ENCODE measurements at regions not wholly inside any gene's neighbourhood (a gene's known extent, or its start where the extent isn't known, plus 50 kb on each side); places are given as distances from the start of the nearest gene placed in this dataset.

GRCh38 chr5:175281714-175282113, 162.3 kb downstream of the DRD1 start:
- DNase-seq: no peak
- peaks cover 55% of the 10 kb centered on the region for H3K27me3 ChIP-seq (ENCODE audit: insufficient read depth, low read depth, severe bottlenecking)

DNA sequence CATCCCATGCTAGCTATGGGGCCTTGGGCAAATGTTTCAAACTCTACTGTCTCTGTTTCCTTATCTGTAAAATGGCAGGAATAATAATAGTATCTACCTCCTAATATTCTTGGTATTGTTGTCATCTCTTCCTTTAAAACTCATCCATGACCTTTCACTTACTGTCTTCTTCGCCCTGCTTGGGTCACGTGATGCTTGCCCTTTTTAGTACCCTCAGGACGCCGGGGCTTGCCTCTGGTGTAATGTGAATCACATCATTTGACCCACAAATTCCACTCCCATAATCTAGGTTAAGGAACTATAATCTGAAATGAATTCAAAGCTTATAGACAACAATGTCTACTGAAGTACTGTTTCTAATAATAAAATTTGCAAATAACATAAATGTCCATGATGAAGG, 162.7 kb downstream of the DRD1 start:
- TF ChIP-seq, protein P1, sequence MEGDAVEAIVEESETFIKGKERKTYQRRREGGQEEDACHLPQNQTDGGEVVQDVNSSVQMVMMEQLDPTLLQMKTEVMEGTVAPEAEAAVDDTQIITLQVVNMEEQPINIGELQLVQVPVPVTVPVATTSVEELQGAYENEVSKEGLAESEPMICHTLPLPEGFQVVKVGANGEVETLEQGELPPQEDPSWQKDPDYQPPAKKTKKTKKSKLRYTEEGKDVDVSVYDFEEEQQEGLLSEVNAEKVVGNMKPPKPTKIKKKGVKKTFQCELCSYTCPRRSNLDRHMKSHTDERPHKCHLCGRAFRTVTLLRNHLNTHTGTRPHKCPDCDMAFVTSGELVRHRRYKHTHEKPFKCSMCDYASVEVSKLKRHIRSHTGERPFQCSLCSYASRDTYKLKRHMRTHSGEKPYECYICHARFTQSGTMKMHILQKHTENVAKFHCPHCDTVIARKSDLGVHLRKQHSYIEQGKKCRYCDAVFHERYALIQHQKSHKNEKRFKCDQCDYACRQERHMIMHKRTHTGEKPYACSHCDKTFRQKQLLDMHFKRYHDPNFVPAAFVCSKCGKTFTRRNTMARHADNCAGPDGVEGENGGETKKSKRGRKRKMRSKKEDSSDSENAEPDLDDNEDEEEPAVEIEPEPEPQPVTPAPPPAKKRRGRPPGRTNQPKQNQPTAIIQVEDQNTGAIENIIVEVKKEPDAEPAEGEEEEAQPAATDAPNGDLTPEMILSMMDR (IDR thresholded peaks at IDR 0.05; ENCODE audit: low read depth, low read length): no peak

More at GRCh38 chr5:175281714-175282113, 162.3 kb downstream of the DRD1 start:
- no peaks in the 10 kb centered on the region for H3K9me3 ChIP-seq (ENCODE audit: severe bottlenecking)
- H3K36me3 ChIP-seq: no peaks in the 10 kb centered on the region
- TF ChIP-seq, protein P1 (IDR thresholded peaks at IDR 0.05; ENCODE audit: low read depth, low read length): no peak
- no peak overlapping the region for H3K27ac ChIP-seq
- H3K4me3 ChIP-seq (ENCODE audit: low read depth, low read length): no peak overlapping the region

GRCh38 chr5:175279506-175279905, 164.5 kb downstream of the DRD1 start:
- DNase-seq: no peak
- Histone ChIP-seq H3K27me3 (ENCODE audit: insufficient read depth, low read depth, severe bottlenecking) (peaks cover 55% of the 10 kb centered on the region), H3K4me3 (ENCODE audit: low read depth, low read length) (no peak overlapping the region), H3K27ac (no peak overlapping the region), H3K36me3 (no peaks in the 10 kb centered on the region), H3K9me3 (ENCODE audit: severe bottlenecking) (no peaks in the 10 kb centered on the region)
- TF ChIP-seq, protein P1 (IDR thresholded peaks at IDR 0.05; ENCODE audit: low read depth, low read length): no peak

More for the DNA sequence above, 162.7 kb downstream of the DRD1 start:
- no peak for DNase-seq
- no peak overlapping the region for H3K4me3 ChIP-seq (ENCODE audit: low read depth, low read length)
- no peaks in the 10 kb centered on the region for H3K9me3 ChIP-seq (ENCODE audit: severe bottlenecking)
- H3K27me3 ChIP-seq (ENCODE audit: insufficient read depth, low read depth, severe bottlenecking): peaks cover 57% of the 10 kb centered on the region
- H3K36me3 ChIP-seq: no peaks in the 10 kb centered on the region
- no peak overlapping the region for H3K27ac ChIP-seq

GRCh38 chr5:175275748-175276147, 168.2 kb downstream of the DRD1 start:
- TF ChIP-seq, protein P1 (IDR thresholded peaks at IDR 0.05; ENCODE audit: low read depth, low read length): no peak
- DNase-seq: no peak
- H3K4me3 ChIP-seq (ENCODE audit: low read depth, low read length): no peak overlapping the region
- H3K36me3 ChIP-seq: no peaks in the 10 kb centered on the region
- H3K27ac ChIP-seq: no peak overlapping the region
- peaks cover 61% of the 10 kb centered on the region for H3K27me3 ChIP-seq (ENCODE audit: insufficient read depth, low read depth, severe bottlenecking)
- peaks cover 3% of the 10 kb centered on the region for H3K9me3 ChIP-seq (ENCODE audit: severe bottlenecking)

GRCh38 chr5:175275097-175275496, 168.9 kb downstream of the DRD1 start:
- H3K9me3 ChIP-seq (ENCODE audit: severe bottlenecking): peaks cover 3% of the 10 kb centered on the region
- no peak for DNase-seq
- peaks cover 64% of the 10 kb centered on the region for H3K27me3 ChIP-seq (ENCODE audit: insufficient read depth, low read depth, severe bottlenecking)
- no peak overlapping the region for H3K27ac ChIP-seq
- TF ChIP-seq, protein P1 (IDR thresholded peaks at IDR 0.05; ENCODE audit: low read depth, low read length): no peak
- H3K4me3 ChIP-seq (ENCODE audit: low read depth, low read length): no peak overlapping the region
- H3K36me3 ChIP-seq: no peaks in the 10 kb centered on the region

DNA sequence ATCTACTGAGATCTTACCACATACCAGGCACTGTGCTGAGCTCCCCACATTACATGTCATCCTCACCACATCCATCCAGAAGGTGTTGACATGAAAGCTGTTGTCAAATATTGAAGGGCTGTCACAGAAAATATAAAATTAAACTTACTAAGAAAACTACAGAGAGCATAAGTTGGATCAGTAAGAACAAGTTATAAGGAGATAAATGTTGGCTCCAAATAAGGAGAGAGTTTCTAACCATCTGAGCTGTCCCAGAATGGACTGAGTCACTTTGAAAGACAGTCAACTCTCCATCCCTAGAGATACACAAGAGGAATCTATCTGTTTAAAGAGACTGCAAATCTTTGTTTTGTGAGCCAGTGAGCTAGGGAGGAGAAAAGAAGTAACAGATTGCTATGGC, 169.8 kb downstream of the DRD1 start:
- TF ChIP-seq, protein P1 (IDR thresholded peaks at IDR 0.05; ENCODE audit: low read depth, low read length): no peak
- Histone ChIP-seq H3K27ac (no peak overlapping the region), H3K9me3 (ENCODE audit: severe bottlenecking) (peaks cover 3% of the 10 kb centered on the region), H3K4me3 (ENCODE audit: low read depth, low read length) (no peak overlapping the region), H3K36me3 (no peaks in the 10 kb centered on the region), H3K27me3 (ENCODE audit: insufficient read depth, low read depth, severe bottlenecking) (peaks cover 67% of the 10 kb centered on the region)
- no peak for DNase-seq
